GM23248 (cell line): ENCODE measurements at regions not wholly inside any gene's neighbourhood (a gene's known extent, or its start where the extent isn't known, plus 50 kb on each side); places are given as distances from the start of the nearest gene placed in this dataset.

Experiments
- EZH2 ChIP-seq: fragments of 200-600 bp; sonication (generic); IDR thresholded peaks from 2 replicates; pipeline ENCODE4 v1.6.1; 2018; ENCODE audit warnings: antibody characterized with exemption, mild to moderate bottlenecking; ENCODE audit not compliant: insufficient read depth, poor library complexity, severe bottlenecking
- EZH2phosphoT487 ChIP-seq: fragments of 200-600 bp; sonication (generic); IDR thresholded peaks from 2 replicates; pipeline ENCODE4 v1.6.1; 2018; ENCODE audit warnings: antibody characterized with exemption, moderate library complexity, mild to moderate bottlenecking, low read depth; ENCODE audit not compliant: insufficient read depth

DNA sequence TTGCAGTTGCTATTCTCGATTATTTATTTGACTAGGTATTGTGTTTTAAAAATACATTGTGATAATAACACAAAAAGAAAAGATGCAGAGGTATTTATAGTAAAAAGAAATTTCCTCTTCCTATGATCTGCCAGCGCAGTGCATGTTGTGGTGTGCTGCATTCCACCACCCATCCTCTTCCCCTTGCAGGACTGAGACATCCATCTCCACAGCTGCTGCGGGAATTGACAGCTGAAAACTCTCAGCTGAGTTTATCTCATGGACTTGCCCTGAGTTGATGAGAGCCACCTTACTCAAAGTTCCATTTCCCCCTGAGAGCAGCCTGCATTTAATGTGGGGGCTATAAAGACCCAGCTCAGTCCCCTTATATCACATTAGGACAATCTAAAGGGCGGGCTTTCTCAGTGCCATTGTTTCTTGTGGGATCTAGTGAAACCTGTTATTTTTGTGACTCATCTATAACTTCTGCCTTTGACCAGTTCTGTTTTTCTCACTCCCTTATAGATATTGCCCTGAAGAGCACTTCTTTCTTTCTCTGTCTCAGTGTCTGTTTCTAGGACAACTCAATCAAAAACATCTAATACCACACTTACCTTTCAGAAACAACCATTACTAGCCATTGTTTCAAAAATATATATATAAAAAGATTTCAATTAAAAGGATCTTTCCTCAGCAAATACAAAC, 698.5 kb downstream of the NR4A2 start:
- no peak for TF ChIP-seq EZH2
- TF ChIP-seq EZH2phosphoT487 = no peak
